ENCODE measurements at regions not wholly inside any gene's neighbourhood (a gene's known extent, or its start where the extent isn't known, plus 50 kb on each side); places are given as distances from the start of the nearest gene placed in this dataset.
"Not testable (repeated sequence)": the region's sequence is repeated elsewhere in the genome, so short reads cannot be mapped to it uniquely, and the experiment has no call there.

GRCh38 chr10:86579883-86580520 is 58.4 kb upstream of the WAPL start:
- POLR2A ChIA-PET: interaction anchor here (0.7 to 1.1 kb wide), 2 partner anchors 45 to 180 kb away, joined by 3 read pairs; no protein-coding TSS in a partner anchor
- no peak overlapping the region for H3K27ac Mint-ChIP-seq
- no peak overlapping the region for H3K4me3 Mint-ChIP-seq

GRCh38 chr10:86580521-86580891 is 58.9 kb upstream of the WAPL start:
- Mint-ChIP-seq H3K36me3 (no peaks in the 10 kb centered on the region), H3K4me1 (peaks cover 2% of the 10 kb centered on the region), H3K9me3 (no peaks in the 10 kb centered on the region), H3K4me3 (no peak overlapping the region), H3K27ac (no peak overlapping the region), H3K27me3 (peaks cover 2% of the 10 kb centered on the region)
- ATAC-seq (ENCODE audit: low read depth): no peak
- POLR2A ChIA-PET: interaction anchor here (0.7 to 1.1 kb wide), 2 partner anchors 45 to 181 kb away, joined by 3 read pairs; no protein-coding TSS in a partner anchor
- DNase-seq: no peak

More at GRCh38 chr10:86579883-86580520, 58.4 kb upstream of the WAPL start:
- no peaks in the 10 kb centered on the region for H3K36me3 Mint-ChIP-seq
- ATAC-seq (ENCODE audit: low read depth): no peak
- no peak for DNase-seq
- H3K27me3 Mint-ChIP-seq: peaks cover 2% of the 10 kb centered on the region
- no peaks in the 10 kb centered on the region for H3K9me3 Mint-ChIP-seq
- no peaks in the 10 kb centered on the region for H3K4me1 Mint-ChIP-seq

DNA sequence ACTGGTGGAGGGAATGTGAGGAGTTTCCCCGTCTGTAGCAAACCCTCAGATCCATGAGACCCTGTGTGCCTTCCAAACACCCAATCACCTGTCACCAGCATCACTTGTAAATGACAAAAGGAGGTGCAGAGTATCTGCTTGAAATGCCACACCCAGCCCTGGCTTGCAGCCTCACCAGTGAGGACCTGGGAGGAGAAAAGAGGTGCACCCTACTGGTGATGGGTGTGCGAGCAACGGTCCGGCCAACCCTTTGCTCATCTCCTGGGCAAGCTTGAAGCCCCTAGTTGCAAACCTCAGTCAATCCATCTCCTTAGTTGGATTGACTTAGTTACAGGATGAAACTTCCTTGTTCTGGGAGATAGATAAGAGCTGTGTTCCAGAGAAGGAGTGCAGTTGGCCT is 62.4 kb upstream of the WAPL start:
- no peaks in the 10 kb centered on the region for H3K9me3 Mint-ChIP-seq
- peaks cover 2% of the 10 kb centered on the region for H3K4me1 Mint-ChIP-seq
- DNase-seq (no peak), ATAC-seq (ENCODE audit: low read depth) (peak; percentile 54)
- H3K4me3 Mint-ChIP-seq: no peak overlapping the region
- no peaks in the 10 kb centered on the region for H3K36me3 Mint-ChIP-seq
- POLR2A ChIA-PET: interaction anchor here (2.6 kb wide), 1 partner anchor 184 kb away, joined by 26 read pairs; no protein-coding TSS in a partner anchor
- no peaks in the 10 kb centered on the region for H3K27me3 Mint-ChIP-seq
- H3K27ac Mint-ChIP-seq: no peak overlapping the region

DNA sequence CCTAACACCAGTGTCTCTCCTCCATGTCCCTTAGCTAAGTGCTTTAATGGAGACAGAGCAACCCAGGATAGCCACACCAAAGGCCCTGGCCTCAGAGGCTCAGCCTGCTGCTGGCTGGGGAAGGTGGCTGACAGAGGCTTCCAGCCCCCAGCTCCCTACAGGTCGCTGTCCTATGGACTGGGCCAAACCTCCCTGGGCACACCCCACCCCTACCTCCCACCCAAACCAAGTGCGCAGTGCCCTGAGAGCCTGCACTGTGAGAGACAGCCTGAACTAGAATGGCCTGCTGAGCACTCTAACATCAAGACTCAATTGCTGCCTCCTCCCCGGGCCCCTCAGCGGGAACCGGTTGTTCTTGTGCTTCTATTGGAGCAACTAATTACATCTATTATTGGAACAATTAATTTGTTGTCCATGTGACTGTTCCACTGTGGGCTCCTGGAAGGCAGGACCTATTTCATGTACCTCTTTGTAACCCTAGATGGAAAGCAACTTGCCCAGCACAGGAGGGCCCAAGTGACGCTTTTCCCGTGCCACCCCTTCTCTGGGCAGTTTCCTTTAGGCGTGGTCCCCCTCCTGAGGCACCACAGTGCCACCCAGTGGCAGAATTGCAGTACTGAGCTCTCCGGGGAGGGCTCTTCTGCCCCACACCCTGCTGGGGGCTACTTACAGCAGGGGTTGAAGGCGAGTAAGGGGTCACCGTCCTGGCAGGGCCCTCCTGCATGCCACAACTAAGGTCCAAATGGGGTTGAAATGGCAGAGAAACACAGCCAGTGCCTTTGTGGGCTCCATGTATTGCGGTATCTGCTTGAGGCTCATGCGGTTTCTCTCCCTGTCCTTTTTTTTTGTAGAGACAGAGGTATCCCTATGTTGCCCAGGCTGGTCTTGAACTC is 63.7 kb upstream of the WAPL start:
- DNase-seq: peak; percentile 82
- peaks cover 2% of the 10 kb centered on the region for H3K27me3 Mint-ChIP-seq
- H3K4me3 Mint-ChIP-seq: no peak overlapping the region
- ATAC-seq (ENCODE audit: low read depth): peak; percentile 85
- no peak overlapping the region for H3K27ac Mint-ChIP-seq
- no peaks in the 10 kb centered on the region for H3K9me3 Mint-ChIP-seq
- H3K36me3 Mint-ChIP-seq: no peaks in the 10 kb centered on the region
- POLR2A ChIA-PET: interaction anchor here (1.1 to 2.6 kb wide), 3 partner anchors 174 to 193 kb away, joined by 3 to 26 read pairs (median 4); no protein-coding TSS in a partner anchor
- H3K4me1 Mint-ChIP-seq: peaks cover 2% of the 10 kb centered on the region

GRCh38 chr10:86586516-86586915 is 64.9 kb upstream of the WAPL start:
- no peak overlapping the region for H3K27ac Mint-ChIP-seq
- POLR2A ChIA-PET: no interaction called here
- H3K4me1 Mint-ChIP-seq: peaks cover 2% of the 10 kb centered on the region
- no peaks in the 10 kb centered on the region for H3K9me3 Mint-ChIP-seq
- H3K36me3 Mint-ChIP-seq: no peaks in the 10 kb centered on the region
- H3K4me3 Mint-ChIP-seq: no peak overlapping the region
- ATAC-seq (ENCODE audit: low read depth) (no peak), DNase-seq (no peak)
- peaks cover 2% of the 10 kb centered on the region for H3K27me3 Mint-ChIP-seq

- DNase-seq; H3K27ac Mint-ChIP-seq; H3K9me3 Mint-ChIP-seq; H3K4me1 Mint-ChIP-seq; H3K27me3 Mint-ChIP-seq; ATAC-seq (ENCODE audit: low read depth); H3K4me3 Mint-ChIP-seq; H3K36me3 Mint-ChIP-seq: not testable (repeated sequence)
- POLR2A ChIA-PET: interaction anchor here (1.2 kb wide), 1 partner anchor 189 kb away, joined by 8 read pairs; no protein-coding TSS in a partner anchor
Observed at GRCh38 chr10:86588781-86589180, 65.6 kb upstream of the OPN4 start.

DNA sequence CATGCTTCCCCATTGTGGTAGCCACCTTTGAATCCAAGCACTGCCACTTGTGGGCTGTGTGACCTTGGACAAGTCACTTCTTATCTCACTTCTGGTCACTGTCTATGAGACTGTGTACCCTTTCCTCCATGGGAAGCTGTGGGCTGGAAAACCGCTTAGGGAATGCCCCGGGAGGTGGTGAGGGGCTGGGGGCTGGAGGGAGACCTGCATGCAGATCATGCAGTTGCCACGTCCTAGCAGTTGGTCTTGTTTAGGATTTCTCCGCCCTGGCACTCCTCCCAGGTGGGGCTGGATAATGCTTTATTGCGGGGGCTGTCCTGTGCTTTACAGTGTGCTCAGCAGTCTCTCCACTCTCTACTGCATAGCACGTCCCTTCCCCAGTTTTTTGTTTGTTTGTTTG is 62.9 kb upstream of the OPN4 start:
- Mint-ChIP-seq H3K9me3 (no peaks in the 10 kb centered on the region), H3K4me1 (no peaks in the 10 kb centered on the region), H3K27ac (no peak overlapping the region), H3K36me3 (no peaks in the 10 kb centered on the region), H3K27me3 (peaks cover 2% of the 10 kb centered on the region), H3K4me3 (no peak overlapping the region)
- DNase-seq (no peak), ATAC-seq (ENCODE audit: low read depth) (no peak)
- POLR2A ChIA-PET: no interaction called here

DNA sequence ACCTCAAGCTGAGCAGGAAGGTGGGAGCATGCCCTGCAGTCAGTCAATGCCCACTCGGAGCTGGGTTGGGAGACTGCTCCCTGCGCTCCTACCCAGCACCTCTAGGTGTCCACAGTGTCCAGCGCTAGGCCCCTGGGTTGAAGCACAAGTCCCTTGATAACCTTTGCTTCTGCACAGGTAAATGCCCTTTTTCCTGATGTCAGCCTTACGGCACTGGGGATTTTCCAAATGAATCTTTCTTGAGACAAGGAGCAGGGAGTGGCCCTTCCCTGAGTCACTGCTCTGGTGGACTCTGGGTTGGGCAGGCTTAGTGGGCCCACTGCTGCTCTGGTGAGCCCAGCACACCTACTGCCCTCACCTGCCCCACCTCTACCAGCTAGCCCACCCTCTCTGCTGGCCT is 61.9 kb upstream of the OPN4 start:
- ATAC-seq (ENCODE audit: low read depth) (no peak), DNase-seq (no peak)
- Mint-ChIP-seq H3K36me3 (no peaks in the 10 kb centered on the region), H3K9me3 (no peaks in the 10 kb centered on the region), H3K4me3 (no peak overlapping the region), H3K4me1 (no peaks in the 10 kb centered on the region), H3K27ac (no peak overlapping the region), H3K27me3 (peaks cover 2% of the 10 kb centered on the region)
- POLR2A ChIA-PET: no interaction called here

DNA sequence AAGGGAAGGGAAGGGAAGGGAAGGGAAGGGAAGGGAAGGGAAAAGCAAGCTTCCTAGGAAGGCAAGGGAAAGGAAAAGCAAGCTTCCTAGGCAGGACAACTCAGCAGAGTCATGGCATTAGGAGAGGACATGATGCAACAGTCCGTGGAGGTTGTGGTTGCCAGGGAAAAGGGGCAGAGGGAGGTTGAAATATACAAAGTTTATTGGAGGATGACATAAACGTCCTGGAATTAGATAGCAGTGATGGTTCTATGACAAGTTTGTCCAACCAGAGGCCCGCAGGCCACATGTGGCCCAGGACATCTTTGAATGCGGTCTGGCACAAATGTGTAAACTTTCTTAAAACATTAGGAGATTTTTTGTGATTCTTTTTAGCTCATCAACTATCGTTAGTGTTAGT is 59.8 kb upstream of the OPN4 start:
- POLR2A ChIA-PET: no interaction called here
- Mint-ChIP-seq H3K4me3 (no peak overlapping the region), H3K9me3 (no peaks in the 10 kb centered on the region), H3K27ac (no peak overlapping the region), H3K27me3 (peaks cover 4% of the 10 kb centered on the region), H3K4me1 (no peaks in the 10 kb centered on the region), H3K36me3 (no peaks in the 10 kb centered on the region)
- ATAC-seq (ENCODE audit: low read depth): no peak
- no peak for DNase-seq

GRCh38 chr10:86595496-86595895 is 58.9 kb upstream of the OPN4 start:
- H3K9me3 Mint-ChIP-seq: no peaks in the 10 kb centered on the region
- no peaks in the 10 kb centered on the region for H3K4me1 Mint-ChIP-seq
- ATAC-seq (ENCODE audit: low read depth) (no peak), DNase-seq (no peak)
- H3K4me3 Mint-ChIP-seq: no peak overlapping the region
- H3K27ac Mint-ChIP-seq: no peak overlapping the region
- POLR2A ChIA-PET: no interaction called here
- H3K36me3 Mint-ChIP-seq: no peaks in the 10 kb centered on the region
- peaks cover 2% of the 10 kb centered on the region for H3K27me3 Mint-ChIP-seq

GRCh38 chr10:86596266-86596665 is 58.1 kb upstream of the OPN4 start:
- H3K4me1 Mint-ChIP-seq: no peaks in the 10 kb centered on the region
- DNase-seq (no peak), ATAC-seq (ENCODE audit: low read depth) (no peak)
- H3K27ac Mint-ChIP-seq: no peak overlapping the region
- H3K36me3 Mint-ChIP-seq: no peaks in the 10 kb centered on the region
- H3K9me3 Mint-ChIP-seq: no peaks in the 10 kb centered on the region
- no peak overlapping the region for H3K4me3 Mint-ChIP-seq
- POLR2A ChIA-PET: no interaction called here
- peaks cover 4% of the 10 kb centered on the region for H3K27me3 Mint-ChIP-seq

GRCh38 chr10:86597306-86597705 is 57.0 kb upstream of the OPN4 start:
- no peak for DNase-seq
- Mint-ChIP-seq H3K27me3 (peaks cover 4% of the 10 kb centered on the region), H3K9me3 (no peaks in the 10 kb centered on the region), H3K27ac (no peak overlapping the region), H3K4me3 (no peak overlapping the region), H3K4me1 (no peaks in the 10 kb centered on the region), H3K36me3 (no peaks in the 10 kb centered on the region)
- POLR2A ChIA-PET: no interaction called here
- ATAC-seq (ENCODE audit: low read depth): no peak

- no peaks in the 10 kb centered on the region for H3K36me3 Mint-ChIP-seq
- POLR2A ChIA-PET: no interaction called here
- H3K4me3 Mint-ChIP-seq: no peak overlapping the region
- no peak for ATAC-seq (ENCODE audit: low read depth)
- H3K4me1 Mint-ChIP-seq: no peaks in the 10 kb centered on the region
- no peak for DNase-seq
- H3K27ac Mint-ChIP-seq: no peak overlapping the region
- no peaks in the 10 kb centered on the region for H3K9me3 Mint-ChIP-seq
- H3K27me3 Mint-ChIP-seq: peaks cover 4% of the 10 kb centered on the region
Observed at GRCh38 chr10:86598151-86598550, 56.2 kb upstream of the OPN4 start.

DNA sequence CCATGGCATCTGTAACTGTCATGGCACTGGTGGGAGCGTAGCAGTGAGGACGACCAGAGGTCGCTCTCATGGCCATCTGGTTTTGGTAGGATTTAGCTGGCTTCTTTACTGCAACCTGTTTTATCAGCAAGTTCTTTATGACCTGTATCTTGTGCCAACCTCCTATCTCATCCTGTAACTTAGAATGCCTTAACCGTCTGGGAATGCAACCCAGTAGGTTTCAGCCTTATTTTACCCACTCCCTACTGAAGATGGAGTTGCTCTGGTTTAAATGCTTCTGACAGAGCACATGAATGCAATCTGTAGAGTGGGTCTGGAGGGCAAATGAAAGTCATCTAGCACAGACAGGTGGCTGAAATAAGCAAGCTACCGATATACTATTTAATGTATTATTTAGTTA is 55.3 kb upstream of the OPN4 start:
- H3K27ac Mint-ChIP-seq: no peak overlapping the region
- ATAC-seq (ENCODE audit: low read depth) (no peak), DNase-seq (no peak)
- POLR2A ChIA-PET: no interaction called here
- H3K4me3 Mint-ChIP-seq: no peak overlapping the region
- H3K36me3 Mint-ChIP-seq: no peaks in the 10 kb centered on the region
- no peaks in the 10 kb centered on the region for H3K9me3 Mint-ChIP-seq
- no peaks in the 10 kb centered on the region for H3K4me1 Mint-ChIP-seq
- H3K27me3 Mint-ChIP-seq: peaks cover 4% of the 10 kb centered on the region
